HG02678 (cell line): ENCODE measurements at regions not wholly inside any gene's neighbourhood (a gene's known extent, or its start where the extent isn't known, plus 50 kb on each side); places are given as distances from the start of the nearest gene placed in this dataset.
A peak's percentile ranks its signal among the peaks of the same experiment; 100 is the strongest.
"Not testable (repeated sequence)": the region's sequence is repeated elsewhere in the genome, so short reads cannot be mapped to it uniquely, and the experiment has no call there.

Source experiments
- ATAC-seq: cut with Tn5 transposase; IDR thresholded peaks from one replicate; pipeline ENCODE4 v1.9.1; 2021; ENCODE audit warnings: mild to moderate bottlenecking, moderate library complexity; ENCODE audit not compliant: unreplicated experiment

DNA sequence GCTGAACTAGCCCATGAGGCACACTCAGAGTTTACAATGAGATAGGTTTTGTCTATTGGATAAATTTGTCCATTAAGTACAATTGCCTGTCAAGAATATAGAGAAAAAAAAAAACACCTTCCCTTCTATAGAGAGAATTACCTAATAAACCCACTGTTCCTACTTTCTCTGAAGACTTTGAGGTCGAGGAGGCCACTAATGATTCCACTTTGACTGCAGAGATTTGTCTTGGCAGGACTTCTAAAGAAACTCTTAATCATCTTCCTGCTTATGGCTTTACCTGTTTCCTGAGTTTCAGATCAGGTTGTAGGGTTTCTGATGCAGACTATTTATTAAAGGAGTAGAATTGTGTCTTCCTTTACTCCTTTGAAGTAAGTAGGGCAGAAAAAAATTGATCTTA, 342.4 kb upstream of the KCNMB2 start:
- ATAC-seq, result no peak

GRCh38 chr3:178194539-178194938, 341.7 kb upstream of the KCNMB2 start:
- no peak for ATAC-seq

GRCh38 chr3:178195824-178196223, 340.4 kb upstream of the KCNMB2 start:
- peak; percentile 69 for ATAC-seq

DNA sequence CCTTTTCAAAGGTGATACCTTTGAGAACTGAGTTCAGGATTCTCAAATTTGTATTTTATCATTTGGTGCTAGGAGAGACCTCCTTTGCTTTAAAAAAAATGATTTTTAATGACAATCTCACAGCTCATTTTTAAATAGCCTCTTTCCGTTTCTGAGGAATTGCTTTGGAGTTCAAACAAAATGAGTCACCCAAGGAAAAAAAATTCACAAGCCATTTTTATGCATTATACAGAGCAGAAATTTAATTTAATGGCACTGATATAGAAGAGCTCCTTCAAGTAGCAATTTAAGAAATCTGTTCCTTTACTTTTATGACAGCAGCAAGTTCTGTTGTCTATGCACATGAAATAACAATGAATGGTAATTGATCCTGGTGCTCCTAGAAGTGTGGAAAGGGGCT, 337.9 kb upstream of the KCNMB2 start:
- ATAC-seq, result no peak

DNA sequence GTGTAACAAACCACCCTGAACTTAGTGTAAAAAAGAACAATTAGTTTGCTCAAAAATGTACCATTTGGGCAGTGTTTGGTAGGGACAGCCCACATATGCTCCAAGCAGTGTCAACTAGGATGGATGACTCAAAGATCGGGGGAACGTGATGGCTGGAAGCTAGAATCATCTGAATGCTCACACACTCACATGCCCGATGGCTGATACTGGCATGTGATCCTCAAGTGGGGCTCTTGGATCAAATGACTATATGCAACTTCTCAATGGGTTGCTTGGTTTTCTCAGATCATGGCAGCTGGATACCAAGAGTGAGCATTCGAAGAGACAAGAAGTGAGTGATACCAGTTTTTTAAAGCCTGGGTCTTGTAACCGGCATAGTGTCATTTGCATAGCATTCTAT, 335.9 kb upstream of the KCNMB2 start:
- ATAC-seq, result no peak

- ATAC-seq, result no peak
Observed at GRCh38 chr3:178201714-178202113, 334.5 kb upstream of the KCNMB2 start.

- no peak for ATAC-seq
Observed at GRCh38 chr3:178202194-178202593, 334.0 kb upstream of the KCNMB2 start.

DNA sequence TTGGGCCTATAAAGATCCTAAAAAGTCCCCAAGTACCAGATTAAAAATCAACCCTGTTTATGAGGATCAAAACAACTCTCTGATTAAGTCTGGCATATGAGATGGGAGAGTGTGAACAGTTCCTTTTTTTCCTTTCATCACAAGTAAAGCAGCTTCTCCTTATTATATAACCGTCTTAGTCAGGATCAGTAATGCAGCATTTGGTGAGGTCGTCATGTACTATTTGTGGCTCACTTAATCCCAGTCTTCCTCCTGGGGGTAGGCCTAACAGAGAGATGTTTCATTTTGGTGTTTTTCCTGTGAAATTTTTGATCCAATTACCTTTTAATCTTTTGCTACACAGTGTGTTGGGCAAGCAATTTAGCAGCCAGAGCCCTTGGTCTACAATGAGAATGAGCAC, 333.1 kb upstream of the KCNMB2 start:
- ATAC-seq, result no peak

DNA sequence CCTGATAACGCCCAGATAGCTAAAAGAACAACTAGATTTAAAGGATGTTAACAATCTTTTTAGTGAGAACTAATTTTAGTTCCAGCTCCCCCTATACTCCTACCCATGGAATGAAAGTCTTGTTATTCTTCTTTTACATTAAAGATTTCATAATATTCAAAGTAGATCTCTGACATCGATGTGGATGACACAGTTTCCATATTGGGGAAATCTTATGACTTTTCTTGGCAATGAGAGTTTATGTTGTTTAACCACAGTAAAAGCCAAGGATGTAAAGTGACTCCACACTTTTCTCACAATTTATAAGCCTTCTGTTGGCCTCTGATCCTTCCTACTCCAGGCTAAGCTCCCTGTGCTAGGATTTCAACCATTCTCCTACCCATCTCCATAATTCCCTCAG, 332.6 kb upstream of the KCNMB2 start:
- no peak for ATAC-seq

- no peak for ATAC-seq
Observed at GRCh38 chr3:178205740-178206139, 330.5 kb upstream of the KCNMB2 start.

DNA sequence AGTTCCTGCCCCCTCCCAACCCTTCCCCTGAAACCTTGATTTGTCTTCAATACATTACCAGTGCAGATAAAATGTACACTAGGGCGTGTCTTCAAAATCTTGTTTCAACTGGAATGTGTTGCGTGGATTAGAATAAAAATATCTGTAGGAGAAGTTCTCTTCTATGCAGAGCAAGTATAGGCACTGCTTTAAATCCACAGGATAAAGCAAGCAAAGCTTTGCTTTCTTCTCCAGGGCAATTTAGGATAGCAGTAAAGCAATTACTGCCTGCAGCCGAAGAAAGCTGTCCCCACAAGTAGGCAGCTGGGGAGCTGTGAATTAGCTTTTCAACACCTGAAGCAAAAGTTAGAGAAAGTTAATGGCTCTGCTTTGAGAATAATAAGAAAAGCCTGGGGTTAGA, 329.7 kb upstream of the KCNMB2 start:
- ATAC-seq, result no peak

GRCh38 chr3:178207161-178207560, 329.1 kb upstream of the KCNMB2 start:
- not testable (repeated sequence) for ATAC-seq

- ATAC-seq, result not testable (repeated sequence)
Observed at GRCh38 chr3:178207627-178208026, 328.6 kb upstream of the KCNMB2 start.

- not testable (repeated sequence) for ATAC-seq
Observed at GRCh38 chr3:178209116-178209515, 327.1 kb upstream of the KCNMB2 start.

GRCh38 chr3:178209618-178210017, 326.6 kb upstream of the KCNMB2 start:
- not testable (repeated sequence) for ATAC-seq

DNA sequence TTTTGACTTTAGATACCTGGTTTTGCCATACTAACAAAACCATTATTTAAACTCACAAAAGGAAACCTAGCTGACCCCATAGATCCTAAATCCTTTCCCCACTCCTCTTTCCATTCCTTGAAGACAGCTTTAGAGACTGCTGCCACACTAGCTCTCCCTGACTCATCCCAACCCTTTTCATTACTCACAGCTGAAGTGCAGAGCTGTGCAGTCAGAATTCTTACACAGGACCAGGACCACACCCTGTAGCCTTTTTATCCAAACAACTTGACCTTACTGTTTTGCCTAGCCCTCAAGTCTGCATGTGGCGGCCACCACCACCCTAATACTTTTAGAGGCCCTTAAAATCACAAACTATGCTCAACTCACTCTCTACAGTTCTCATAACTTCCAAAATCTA, 325.1 kb upstream of the KCNMB2 start:
- ATAC-seq, result not testable (repeated sequence)

DNA sequence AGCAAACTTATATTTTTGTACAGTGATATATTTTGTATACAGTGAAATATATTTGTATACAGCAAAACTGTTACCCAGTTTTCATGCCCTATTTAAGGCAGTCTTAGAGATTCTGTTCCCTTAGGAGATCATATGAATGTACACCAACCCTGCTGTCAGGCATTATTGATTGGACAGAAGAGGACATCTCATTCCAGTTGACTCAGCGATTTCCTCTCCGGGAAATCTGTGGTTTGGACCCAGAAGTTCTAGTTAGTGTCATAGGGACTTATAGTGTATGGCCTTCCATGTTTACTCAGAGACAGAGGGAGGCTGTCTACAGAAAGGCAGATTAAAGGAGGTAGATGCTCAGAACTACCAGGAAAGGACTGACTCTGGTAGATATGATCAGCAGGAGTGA, 318.8 kb upstream of the KCNMB2 start:
- no peak for ATAC-seq

GRCh38 chr3:178218231-178218630, 318.0 kb upstream of the KCNMB2 start:
- no peak for ATAC-seq

GRCh38 chr3:178219661-178220060, 316.6 kb upstream of the KCNMB2 start:
- ATAC-seq, result not testable (repeated sequence)

- no peak for ATAC-seq
Observed at GRCh38 chr3:178223876-178224275, 312.4 kb upstream of the KCNMB2 start.

- ATAC-seq, result no peak
Observed at GRCh38 chr3:178226094-178226493, 310.1 kb upstream of the KCNMB2 start.

DNA sequence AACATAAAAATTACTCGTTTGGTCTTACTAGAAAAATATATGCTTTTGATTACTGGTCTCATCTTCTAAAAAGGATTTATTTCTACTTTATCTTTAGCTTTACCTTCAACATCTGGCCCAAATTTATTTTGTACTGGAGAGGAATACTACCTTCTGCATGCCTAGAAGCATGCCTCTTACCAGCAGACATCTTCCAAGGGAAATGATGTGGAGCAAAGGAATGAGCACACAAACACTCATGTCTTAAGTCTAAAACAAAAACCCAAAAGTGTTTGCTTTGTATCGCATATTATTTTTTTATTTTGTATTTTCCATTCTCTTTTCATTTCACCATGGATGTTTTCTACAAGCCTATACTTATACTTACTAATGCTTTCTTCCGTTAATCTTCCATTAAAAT, 304.6 kb upstream of the KCNMB2 start:
- no peak for ATAC-seq

- ATAC-seq, result no peak
Observed at GRCh38 chr3:178233371-178234071, 302.7 kb upstream of the KCNMB2 start.
